NOMO-1 (cell line): ENCODE measurements at regions not wholly inside any gene's neighbourhood (a gene's known extent, or its start where the extent isn't known, plus 50 kb on each side); places are given as distances from the start of the nearest gene placed in this dataset.

Experiments used
- DNase-seq, 2 experiments: peaks; one replicate each; lab custom pipeline; 2025; ENCODE audit not compliant: unreplicated experiment in 2 of 2; lab: John Stamatoyannopoulos, UW

DNA sequence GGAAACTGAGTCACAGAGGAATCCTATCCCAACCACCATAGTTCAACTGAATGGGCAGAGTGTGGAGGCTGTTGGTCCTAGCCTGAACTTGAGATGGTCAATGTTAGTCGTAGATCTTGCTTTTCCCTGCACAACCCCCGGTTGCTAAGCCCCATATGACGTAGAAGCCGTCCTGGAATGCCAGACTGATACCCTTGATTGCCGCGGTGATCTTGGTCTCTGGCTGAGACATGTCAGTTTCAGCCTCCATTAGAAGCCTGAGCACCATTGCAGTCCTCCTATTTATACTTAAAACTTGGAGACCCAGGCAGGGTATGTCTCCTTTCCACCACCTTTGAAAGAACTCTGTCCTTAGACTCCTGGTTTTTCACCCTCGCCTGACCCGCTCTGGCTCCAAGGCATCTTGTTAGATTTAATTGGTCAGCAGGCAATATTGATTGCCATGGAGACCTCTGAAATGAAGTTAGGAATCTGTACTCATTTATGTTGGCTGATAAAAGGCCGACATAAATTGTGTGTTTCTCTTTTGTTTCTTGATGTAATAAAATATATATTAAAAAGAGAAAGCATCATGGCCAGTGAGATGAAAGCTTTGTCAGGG, 53.4 kb downstream of the RPLP1 start:
- DNase-seq, result no peak

DNA sequence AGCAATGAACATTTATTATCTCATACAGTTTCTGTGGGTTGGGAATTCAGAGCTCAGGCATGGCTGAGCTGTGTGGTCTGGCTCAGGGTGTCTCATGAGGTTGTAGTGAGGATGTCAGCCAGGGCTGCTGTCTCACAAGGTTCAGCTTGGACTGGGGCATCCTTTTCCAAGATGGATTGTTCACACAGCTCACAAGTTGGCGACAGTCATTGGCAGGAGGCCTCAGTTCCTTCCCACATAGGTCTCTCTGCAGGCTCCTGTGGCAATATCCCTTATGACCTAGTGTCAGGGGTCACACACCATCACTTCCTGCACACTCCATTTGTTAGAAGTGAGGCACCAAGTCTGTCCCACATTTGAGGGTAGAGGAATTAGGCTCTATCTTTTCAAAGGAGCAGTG, 56.0 kb downstream of the RPLP1 start:
- no peak for DNase-seq

DNA sequence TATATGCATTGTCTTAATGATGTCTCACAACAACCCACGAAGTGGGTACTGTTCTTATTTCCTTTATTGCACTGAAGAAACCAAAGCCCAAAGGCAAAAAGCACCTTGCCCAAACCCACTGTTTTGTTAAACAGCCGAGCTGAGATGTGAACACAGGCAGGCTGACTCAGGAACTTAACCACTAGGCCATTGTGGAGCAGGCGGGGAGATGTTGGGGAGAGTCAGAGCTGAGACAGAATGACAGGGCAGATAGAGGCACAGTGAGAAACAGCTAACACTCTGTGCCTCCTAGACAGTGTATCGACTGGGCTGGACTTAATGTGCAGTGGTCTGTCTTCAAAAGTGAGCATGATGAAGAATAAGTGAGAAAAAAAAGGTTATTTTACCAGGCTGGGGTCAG, 56.5 kb downstream of the RPLP1 start:
- DNase-seq, result no peak

DNA sequence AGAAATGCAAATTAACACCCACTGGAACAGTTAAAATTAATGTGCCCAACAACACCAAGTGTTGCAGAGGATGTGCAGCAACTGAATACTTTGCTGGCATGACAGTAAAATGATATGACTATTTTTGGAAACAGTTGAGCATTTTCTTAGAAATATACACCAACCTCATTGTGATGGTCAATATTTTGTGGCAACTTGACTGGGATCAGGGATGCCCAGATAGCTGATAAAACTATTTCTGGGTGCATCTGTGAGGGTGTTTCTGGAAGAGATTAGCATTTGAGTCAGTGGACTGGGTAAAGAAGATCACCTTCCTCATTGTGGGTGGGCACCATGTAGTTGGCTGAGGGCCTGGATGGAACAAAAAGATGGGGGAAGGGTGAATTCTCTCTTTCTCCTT, 57.9 kb downstream of the RPLP1 start:
- DNase-seq, result no peak

DNA sequence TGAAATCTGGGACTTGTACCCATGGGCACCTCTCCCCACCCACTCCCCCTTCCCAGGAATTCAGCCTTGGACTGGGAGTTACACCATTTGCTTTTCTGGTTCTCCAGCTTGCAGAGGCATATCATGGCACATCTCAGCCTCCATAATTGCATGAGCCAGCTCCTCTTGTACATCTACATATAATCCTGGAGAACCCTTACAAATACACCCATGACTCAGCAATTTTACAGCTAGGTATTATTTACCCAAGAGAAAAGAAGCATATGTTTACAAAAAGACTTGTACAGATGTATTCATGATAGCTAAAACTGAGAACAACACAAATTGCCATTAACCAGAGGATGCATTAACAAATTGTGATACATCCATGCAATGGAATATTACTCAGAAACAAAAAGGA, 58.4 kb downstream of the RPLP1 start:
- DNase-seq, result no peak

DNA sequence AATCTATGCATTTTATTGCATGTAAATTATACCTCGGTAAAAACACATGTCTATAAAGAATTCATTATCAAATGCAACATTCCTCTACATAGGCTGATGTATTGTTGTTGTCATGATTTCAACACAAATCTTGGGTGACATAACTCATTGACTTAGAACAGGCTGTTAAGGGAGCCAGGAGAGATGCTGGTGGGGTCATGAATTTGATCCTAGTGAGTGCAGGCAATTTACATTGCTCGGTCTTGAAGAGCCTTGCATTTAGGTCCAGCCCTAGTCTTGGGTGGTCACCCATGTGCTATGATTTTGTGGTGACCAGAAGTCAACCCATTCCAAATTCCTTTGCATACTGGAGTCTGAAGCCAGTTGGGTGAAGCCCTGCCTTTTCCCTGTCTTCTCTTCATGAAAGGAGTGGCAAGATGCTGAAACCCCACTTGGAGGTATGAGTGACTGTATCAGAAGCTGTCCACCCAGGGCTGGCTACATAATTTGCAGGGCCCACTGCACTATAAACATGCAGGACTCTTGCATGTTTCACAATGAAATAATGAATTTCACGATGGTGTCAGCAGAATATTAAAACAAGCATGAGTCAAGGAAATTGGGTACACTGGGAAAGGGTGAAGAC, 59.2 kb downstream of the RPLP1 start:
- DNase-seq, result no peak

DNA sequence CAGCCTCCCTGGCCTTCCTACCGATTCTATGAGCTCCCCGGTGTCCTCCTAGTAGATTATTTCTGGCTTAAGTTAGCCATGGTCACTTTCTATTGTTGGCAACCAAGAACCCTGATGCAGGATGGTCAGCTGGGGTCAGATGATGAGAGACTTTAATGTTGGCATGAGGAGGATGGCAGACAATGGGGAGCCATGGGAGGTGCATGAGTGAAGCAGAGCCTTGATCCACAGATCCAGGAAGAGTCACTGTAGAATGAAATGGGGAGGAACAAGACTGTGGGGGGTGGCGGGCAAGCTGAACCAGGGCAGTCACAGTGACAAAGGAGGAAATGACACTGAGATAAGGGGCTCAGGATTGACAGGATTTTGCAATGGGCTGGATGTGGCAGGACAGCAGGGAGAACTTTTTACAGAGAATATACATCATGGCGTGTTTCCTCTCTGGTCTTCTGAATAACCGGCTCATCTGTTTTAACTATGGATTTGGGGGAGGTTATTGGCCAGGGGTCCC, 60.9 kb downstream of the RPLP1 start:
- DNase-seq, result peak; percentile 34 to 41

DNA sequence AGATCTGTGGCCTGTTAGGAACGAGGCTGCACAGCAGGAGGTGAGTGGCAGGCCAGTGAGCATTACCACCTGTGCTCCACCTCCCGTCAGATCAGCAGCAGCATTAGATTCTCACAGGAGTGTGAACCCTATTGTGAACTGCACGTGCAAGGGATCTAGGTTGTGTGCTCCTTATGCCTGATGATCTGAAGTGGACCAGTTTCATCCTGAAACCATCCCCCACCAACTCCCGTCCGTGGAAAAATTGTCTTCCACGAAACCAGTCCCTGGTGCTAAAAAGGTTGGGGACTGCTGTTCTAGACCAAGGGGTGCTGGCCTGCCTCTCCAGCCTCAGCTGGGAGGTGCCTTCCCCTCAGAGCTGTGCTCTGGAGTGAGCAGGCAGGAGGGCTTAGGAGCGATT, 61.4 kb downstream of the RPLP1 start:
- no peak for DNase-seq

DNA sequence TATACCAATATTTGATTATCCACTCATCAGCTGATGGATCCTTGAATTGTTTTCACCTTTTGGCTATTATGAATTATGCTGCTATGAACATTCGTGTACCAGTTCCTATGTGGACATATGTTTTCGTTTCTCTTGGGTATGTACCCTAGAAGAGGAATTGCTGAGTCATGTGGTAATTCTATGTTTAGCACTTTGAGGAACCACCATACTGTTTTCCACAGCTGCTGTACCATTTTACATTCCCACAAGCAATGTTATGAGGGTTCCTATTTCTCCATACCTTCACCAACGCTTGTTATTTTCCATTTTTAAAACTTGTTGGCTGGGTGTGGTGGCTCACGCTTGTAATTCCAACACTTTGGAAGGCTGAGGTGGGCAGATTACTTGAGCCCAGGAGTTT, 62.9 kb downstream of the RPLP1 start:
- peak; percentile 53 to 68 for DNase-seq

DNA sequence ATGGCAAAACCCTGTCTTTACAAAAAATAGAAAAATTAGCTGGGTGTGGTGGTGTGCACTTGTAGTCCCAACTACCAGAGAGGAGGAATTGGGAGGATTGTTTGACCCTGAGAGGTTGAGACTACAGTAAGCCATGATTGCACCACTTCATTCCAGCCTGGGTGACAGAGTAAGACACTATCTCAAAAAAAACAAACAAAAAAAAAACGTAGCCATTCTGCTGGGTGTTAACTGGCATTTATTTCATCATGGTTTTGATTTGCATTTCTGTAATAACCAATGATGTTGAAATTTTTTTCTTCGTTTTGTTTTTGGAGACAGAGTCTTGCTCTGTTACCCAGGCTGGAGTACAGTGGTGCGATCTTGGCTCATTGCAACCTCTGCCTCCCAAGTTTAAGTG, 63.3 kb downstream of the RPLP1 start:
- DNase-seq, result peak in 1 of 2 experiments; percentile 20

DNA sequence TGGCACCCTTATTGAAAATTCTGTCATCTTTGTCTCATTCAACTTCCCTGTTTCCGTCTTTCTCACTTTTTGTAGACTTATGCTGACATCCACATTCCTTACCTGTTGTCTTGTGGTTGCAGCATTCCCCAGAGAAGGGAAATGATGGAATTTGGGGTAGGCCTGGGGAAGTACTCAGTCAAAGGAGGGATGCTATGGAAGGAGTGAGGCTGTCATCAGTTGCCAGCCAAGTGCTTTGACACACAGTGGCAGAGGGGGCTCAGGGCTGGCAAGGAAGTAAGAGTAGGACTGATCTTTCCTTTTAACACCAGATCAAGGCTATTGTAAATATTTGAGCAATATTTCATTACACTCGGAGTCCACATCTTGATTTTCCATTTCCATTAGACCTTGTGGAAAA, 64.4 kb downstream of the RPLP1 start:
- no peak for DNase-seq

DNA sequence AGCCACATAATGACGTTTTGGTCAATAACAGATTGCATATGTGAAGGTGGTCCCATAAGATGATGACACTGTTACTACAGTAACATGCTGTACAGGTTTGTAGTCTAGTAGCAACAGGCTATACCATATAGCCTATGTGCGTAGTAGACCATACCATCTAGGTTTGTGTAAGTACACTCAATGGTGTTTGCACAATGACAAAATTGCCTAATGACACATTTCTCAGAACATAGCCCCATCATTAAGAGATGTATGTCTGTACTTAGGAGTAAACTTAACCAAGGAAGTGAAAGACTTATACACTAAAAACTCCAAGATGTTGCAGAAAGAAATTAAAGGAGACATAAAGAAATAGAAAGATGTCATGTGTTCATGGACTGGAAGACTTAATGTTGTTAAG, 66.2 kb downstream of the RPLP1 start:
- DNase-seq, result no peak

DNA sequence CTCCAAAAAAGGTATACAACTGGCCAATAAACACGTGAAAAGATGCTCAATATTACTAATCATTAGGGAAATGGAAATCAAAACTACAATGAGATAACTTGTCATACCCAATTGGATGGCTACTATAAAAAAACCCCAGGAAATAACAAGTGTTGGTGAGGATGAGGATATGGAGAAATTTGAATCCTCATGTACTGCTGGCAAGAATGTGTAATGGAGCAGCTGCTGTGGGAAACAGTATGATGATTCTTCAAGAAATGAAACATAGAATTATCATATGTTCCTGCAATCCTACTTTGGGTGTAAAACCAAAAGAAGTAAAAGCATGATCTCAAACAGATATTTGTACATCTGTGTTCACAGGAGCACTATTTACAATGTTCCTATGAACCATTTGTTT, 67.4 kb downstream of the RPLP1 start:
- no peak for DNase-seq

DNA sequence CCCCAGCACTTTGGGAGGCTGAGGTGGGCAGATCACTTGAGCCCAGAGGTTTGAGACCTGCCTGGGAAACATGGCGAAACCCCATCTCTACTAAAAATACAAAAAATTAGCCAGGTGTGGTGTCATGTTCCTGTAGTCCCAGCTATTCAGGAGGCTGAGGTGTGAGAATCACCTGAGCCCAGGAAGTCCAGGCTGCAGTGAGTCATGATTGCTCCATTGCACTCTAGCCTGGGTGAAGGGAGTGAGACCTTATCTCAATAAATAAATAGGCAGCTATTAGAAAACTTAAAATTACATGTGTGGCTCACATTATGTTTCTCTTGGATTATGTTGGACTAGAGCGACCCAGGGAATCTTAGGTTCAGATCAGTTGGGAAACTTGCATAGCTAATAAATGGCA, 69.7 kb downstream of the RPLP1 start:
- no peak for DNase-seq

DNA sequence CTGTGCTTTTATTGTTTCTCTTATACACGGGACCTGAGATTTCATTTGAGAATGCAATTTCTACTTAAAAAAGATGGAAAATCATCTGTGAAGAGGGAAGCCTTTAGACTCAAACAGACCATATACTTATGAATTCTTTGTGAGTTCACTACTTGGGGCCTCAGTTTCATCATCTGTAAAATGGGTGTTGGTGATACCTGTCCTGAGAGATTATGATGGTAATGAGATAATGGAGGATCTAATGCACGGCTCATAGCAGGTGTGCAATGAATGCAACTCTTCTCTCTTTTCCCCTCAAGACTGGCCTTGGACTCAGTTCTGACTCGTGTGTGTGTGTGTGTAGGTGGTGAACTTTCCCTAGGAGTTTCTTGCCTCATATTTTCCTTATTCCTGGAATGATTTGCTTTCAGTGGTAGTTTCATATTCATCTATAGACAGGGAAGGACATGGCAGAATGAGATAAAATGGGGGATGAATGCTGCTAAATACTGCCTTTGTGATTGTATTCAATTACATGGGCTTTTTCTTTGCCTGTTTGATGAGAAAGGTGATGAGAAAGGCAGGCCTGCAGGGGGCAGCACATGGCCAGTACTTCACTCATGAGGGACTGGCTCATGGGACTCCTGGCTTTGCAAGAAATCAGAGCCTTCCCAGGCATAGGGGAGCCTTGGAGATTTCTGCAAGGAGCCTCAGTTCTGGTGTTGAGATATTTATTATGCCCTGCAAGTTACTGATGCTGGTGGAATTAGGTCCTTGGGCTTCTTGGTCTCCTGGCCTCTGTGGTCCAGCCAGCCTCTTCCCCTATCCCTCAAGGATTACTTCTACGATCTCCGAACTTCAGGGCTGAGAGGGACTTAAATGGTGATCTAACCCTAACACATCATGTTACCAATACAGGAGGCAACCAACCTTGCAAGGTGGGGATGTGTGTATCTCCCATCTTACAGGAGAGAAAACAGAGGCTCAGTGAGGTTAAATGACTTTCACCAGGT, 70.7 kb downstream of the RPLP1 start:
- peak; percentile 45 to 48 for DNase-seq

DNA sequence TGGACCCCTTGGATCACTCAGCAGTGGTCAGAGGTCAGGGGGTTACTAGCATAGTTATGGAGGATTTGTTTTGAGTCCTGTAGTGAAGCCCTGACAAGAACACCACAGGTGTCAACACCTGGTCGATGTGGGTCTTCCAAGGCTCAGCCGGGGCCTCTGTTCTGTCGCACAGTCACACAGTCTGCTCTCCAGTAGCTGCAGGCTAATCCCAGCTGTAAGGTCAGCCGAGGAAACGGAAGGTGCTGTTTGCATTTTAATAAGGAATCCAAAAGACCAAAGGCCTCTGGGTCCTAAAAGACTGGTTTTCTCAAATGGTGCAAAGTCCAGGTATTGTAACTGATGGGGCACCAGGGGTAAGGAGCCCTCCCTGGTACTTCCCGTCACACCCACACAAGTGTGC, 71.7 kb downstream of the RPLP1 start:
- no peak for DNase-seq

DNA sequence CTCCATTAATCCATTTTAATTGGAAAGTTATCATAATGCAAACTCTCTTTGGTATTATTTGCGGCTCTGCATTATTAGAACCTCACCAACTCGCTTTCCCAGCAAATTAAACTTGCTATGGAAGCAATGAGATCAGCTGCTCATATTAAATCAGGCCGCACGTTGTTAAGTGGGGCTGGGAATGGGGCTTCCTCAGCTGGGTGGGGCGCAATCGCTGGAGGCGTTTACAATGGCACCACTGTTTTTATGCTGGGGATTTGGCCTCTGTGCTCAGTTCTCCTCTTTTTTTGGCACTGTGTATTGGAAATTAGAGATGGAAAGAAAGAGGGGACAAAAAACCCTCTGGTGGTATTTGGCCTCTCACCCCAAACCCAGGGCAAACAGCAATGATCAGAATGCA, 72.2 kb downstream of the RPLP1 start:
- DNase-seq, result no peak

DNA sequence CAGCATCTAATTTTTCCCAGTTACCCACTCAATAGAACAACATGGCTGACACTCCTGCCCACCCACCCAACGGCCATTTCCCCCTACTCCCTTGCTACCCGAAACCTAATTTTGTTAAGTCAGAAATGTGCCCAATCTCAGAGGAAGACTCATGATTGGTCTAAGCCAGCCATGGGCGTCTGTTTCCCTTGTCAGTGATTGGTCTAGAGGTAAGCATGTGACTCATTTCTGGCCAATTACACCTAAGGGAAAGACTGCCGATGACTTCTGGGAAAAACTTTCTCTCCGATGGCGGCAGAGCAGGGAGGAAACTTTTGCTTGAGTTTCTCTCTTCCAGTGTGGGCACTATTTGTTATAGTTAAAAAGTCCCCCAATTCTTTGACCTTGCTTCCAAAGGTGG, 72.9 kb downstream of the RPLP1 start:
- no peak for DNase-seq

DNA sequence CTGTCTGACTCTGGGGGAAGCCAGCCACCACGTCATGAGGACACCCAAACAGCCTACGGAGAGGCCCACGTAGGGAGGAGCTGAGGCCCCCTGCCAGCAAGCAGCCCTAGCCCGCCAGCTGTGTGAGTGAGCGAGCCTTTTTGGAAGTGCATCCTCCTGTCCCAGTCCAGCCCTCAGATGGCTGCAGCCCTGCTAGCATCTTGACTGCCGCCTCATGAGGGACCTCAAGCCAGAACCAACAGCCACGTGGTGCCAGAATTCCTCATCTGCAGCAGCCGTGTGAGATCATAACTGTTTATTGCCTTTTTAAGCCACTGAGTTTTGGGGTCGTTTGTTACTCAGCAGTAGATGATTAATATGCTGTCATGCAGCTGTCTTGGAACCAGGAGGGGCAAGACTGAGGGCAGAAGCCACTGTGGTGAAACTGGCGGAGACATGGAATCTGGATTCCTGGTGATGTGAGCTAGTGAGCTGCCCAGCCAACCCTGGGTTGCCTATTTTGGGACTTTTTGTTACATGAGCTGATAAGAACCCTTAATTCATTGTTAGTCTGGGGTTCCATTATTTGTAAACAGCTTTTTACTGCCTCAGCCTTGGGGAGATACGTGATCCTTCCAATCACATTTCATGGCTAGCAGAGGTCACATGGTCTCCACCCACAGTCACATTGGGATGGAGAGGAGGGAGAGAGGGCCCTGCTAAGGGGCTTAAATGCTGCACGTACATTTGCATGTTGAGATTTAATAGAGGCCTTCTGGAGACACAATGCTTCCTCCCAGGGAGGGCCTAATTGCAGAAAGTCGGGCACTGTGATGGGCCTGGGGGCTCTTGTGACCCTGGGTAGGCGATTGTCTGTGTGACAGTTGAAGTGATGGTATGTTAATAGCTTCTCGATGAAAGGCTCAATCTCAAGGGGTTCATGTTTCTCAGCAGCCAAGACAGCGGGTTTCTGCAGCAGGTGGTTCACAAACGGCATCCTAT, 73.8 kb downstream of the RPLP1 start:
- DNase-seq, result no peak

DNA sequence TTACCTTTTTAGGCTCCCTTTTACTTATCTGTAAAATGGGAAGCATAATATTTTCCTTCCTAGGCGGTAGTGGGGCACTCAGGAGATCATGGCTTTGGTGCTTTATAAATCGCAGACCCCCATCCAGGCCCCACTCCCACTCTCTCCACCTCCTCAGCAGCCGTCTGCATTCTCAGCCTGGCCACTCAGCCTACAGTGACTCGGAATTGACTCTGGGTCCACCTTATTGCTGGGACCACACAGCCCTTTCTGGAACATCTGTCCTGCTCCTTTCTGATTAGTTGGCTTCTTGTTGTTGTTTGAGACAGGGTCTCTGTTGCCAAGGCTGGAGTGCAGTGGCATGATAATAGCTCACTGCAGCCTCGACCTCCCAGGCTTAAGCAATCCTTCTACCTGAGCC, 76.5 kb downstream of the RPLP1 start:
- DNase-seq, result no peak
